Keratinocyte (primary cell): ENCODE measurements at regions not wholly inside any gene's neighbourhood (a gene's known extent, or its start where the extent isn't known, plus 50 kb on each side); places are given as distances from the start of the nearest gene placed in this dataset.

ENCODE experiments used
- CTCF ChIP-seq, 3 experiments: IDR thresholded peaks in 1 of 3; conservative IDR thresholded peaks in 1 of 3; optimal IDR thresholded peaks in 1 of 3; 2 replicates in 2 of 3; 3 replicates in 1 of 3; pipeline versions ENCODE3 to v1.5.1; 2011; ENCODE audit warnings: low read length in 3 of 3, mild to moderate bottlenecking in 3 of 3, moderate library complexity in 2 of 3, control low read depth in 1 of 3, inconsistent platforms in 1 of 3; ENCODE audit not compliant: insufficient read depth in 2 of 3; ENCODE audit errors: extremely low read depth in 1 of 3
- EZH2 ChIP-seq: IDR thresholded peaks from one replicate; pipeline ENCODE4 v1.6.1; 2012; ENCODE audit warnings: inconsistent platforms, mild to moderate bottlenecking, low read length, moderate library complexity

GRCh38 chr14:46487582-46488350, 163.8 kb downstream of the RPL10L start:
- TF ChIP-seq CTCF (optimal IDR thresholded peaks at IDR 0.05 in 1 of 3, IDR thresholded peaks at IDR 0.05 in 1 of 3, conservative IDR thresholded peaks at IDR 0.05 in 1 of 3; ENCODE audit: extremely low read depth in 1 of 3, insufficient read depth in 2 of 3, low read length in 3 of 3) (no peak), EZH2 (no peak)
